K562 (cell line): ENCODE measurements at regions not wholly inside any gene's neighbourhood (a gene's known extent, or its start where the extent isn't known, plus 50 kb on each side); places are given as distances from the start of the nearest gene placed in this dataset.

Source experiments
- ATAC-seq: fragments of 200-7000 bp; cut with Tn5 transposase; 3 replicates; pipeline ENCODE4 v1.9.1; 2020; ENCODE audit warnings: moderate library complexity
- BruUV-seq: library from RNA; stranded (reverse); fragments of 400-500 nt; replicated peaks from 2 replicates; lab custom pipeline; 2021; lab: Mats Ljungman, UMichigan
- CTCF ChIA-PET: fragments of 300-600 bp; formaldehyde crosslinking; extraction: SDS; loops from one replicate; lab custom pipeline; 2021; ENCODE audit warnings: low intra/inter-chr PET ratio; lab: Yijun Ruan, JAX
- POLR2A ChIA-PET: fragments of 300-600, 350-650 bp; sonication (Branson Sonifier 250); formaldehyde crosslinking; extraction: SDS; loops from one replicate; lab custom pipeline; 2021; ENCODE audit warnings: antibody characterized with exemption, inconsistent platforms; lab: Yijun Ruan, JAX
- DNase-seq, 4 experiments: peaks; one replicate each; pipeline versions ENCODE4 v3.0.0 to v3.0.0-alpha.2; 2011 to 2018; ENCODE audit warnings: low spot score in 3 of 4, mixed read lengths in 3 of 4; ENCODE audit errors: extremely low read depth in 1 of 4
- FAIRE-seq: peaks from 2 replicates; lab custom pipeline; 2011; peaks lifted over from hg19 to GRCh38; lab: Jason Lieb, UNC
- H2AFZ ChIP-seq: 2 replicates; pipeline ENCODE4 v1.6.0; 2011; ENCODE audit warnings: low read depth, low read length, control low read depth, inconsistent platforms
- H3K27ac ChIP-seq: fragments of 200-600 bp; 3 replicates; pipeline ENCODE4 v1.8.0; 2011; ENCODE audit warnings: low read depth, mild to moderate bottlenecking, control low read depth, inconsistent platforms, low read length, moderate library complexity, mixed read lengths; ENCODE audit errors: extremely low read depth
- H3K27me3 ChIP-seq, 2 experiments: fragments of 300-600 bp in 1 of 2; 2 replicates in 1 of 2; 3 replicates in 1 of 2; pipeline versions ENCODE4 v1.6.0 to v1.8.0; 2011; ENCODE audit warnings: inconsistent platforms in 2 of 2, low read length in 2 of 2, mild to moderate bottlenecking in 1 of 2, mixed read lengths in 1 of 2, moderate library complexity in 1 of 2; ENCODE audit not compliant: control insufficient read depth in 2 of 2, insufficient read depth in 2 of 2
- H3K36me3 ChIP-seq: fragments of 300-600 bp; 3 replicates; pipeline ENCODE4 v1.8.0; 2011; ENCODE audit warnings: mild to moderate bottlenecking, low read length, inconsistent platforms; ENCODE audit not compliant: control insufficient read depth, insufficient read depth
- H3K4me1 ChIP-seq, 2 experiments: fragments of 200-600 bp in 1 of 2; replicated peaks in 1 of 2; 2 replicates in 1 of 2; 3 replicates in 1 of 2; pipeline versions ENCODE4 v1.5.1 to v1.8.0; 2011; ENCODE audit warnings: inconsistent platforms in 2 of 2, low read length in 2 of 2, mild to moderate bottlenecking in 1 of 2, mixed read lengths in 1 of 2, moderate library complexity in 1 of 2; ENCODE audit not compliant: control insufficient read depth in 2 of 2, insufficient read depth in 2 of 2
- H3K4me2 ChIP-seq: 2 replicates; pipeline ENCODE4 v1.6.1; 2011; ENCODE audit warnings: low read length, control low read depth, inconsistent platforms, mixed read lengths; ENCODE audit not compliant: insufficient read depth
- H3K4me3 ChIP-seq: fragments of 200-600 bp; sonication (generic), shearing (Covaris generic); 2 replicates; pipeline ENCODE4 v1.5.1; 2016; ENCODE audit warnings: control low read depth, inconsistent platforms
- H3K79me2 ChIP-seq: fragments of 200-600 bp; 3 replicates; pipeline ENCODE4 v1.8.0; 2011; ENCODE audit warnings: low read length, inconsistent platforms; ENCODE audit not compliant: control insufficient read depth, insufficient read depth
- H3K9ac ChIP-seq, 2 experiments: 2 replicates each; pipeline versions ENCODE4 v1.6.0 to v1.6.1; 2011; ENCODE audit warnings: low read depth in 2 of 2, low read length in 2 of 2, control low read depth in 1 of 2, inconsistent platforms in 1 of 2, mild to moderate bottlenecking in 1 of 2, mixed read lengths in 1 of 2; ENCODE audit not compliant: insufficient read depth in 1 of 2
- H3K9me1 ChIP-seq: one replicate; pipeline ENCODE4 v1.6.0; 2011; ENCODE audit warnings: inconsistent platforms, mild to moderate bottlenecking, low read length, moderate library complexity; ENCODE audit not compliant: control insufficient read depth, insufficient read depth
- H3K9me3 ChIP-seq: replicated peaks from 2 replicates; pipeline ENCODE4 v1.5.1; 2011; ENCODE audit warnings: low read depth, low read length, inconsistent platforms; ENCODE audit not compliant: control insufficient read depth, insufficient read depth
- H4K20me1 ChIP-seq: replicated peaks from 2 replicates; pipeline ENCODE4 v1.6.1; 2011; ENCODE audit warnings: low read length, inconsistent platforms, mixed read lengths; ENCODE audit not compliant: control insufficient read depth, insufficient read depth
- CAMTA2 ChIP-seq: fragments of 250-450 bp; sonication (Bioruptor Pico); conservative IDR thresholded peaks from 2 replicates; pipeline ENCODE4 v1.5.1; 2022
- JUND ChIP-seq, 2 experiments: IDR thresholded peaks; 2 replicates in 1 of 2; 3 replicates in 1 of 2; pipeline ENCODE4 v1.6.1; 2011; ENCODE audit warnings: borderline replicate concordance in 2 of 2, low read depth in 2 of 2, low read length in 2 of 2, improper control_type of control experiment in 1 of 2, missing biosample characterization in 1 of 2, missing genetic modification characterization in 1 of 2, missing genetic modification reagents in 1 of 2
- POU5F1 ChIP-seq: fragments of 150-350 bp; IDR thresholded peaks from 2 replicates; pipeline ENCODE4 v1.6.1; 2014; ENCODE audit warnings: borderline replicate concordance, low read length, low read depth, mild to moderate bottlenecking; ENCODE audit not compliant: partially characterized antibody
- PPARD ChIP-seq: fragments of 250-450 bp; sonication (Bioruptor Pico); IDR thresholded peaks from 2 replicates; pipeline ENCODE4 v1.8.0; 2022; ENCODE audit warnings: inconsistent platforms, mild to moderate bottlenecking, moderate library complexity
- SNIP1 ChIP-seq: fragments of 450-650 bp; IDR thresholded peaks from 2 replicates; pipeline ENCODE4 v1.7.1; 2017; ENCODE audit warnings: low read depth, mild to moderate bottlenecking
- SRSF3 ChIP-seq: fragments of 200-400 bp; formaldehyde crosslinking; IDR thresholded peaks from 2 replicates; pipeline ENCODE4 v1.6.1; 2016; ENCODE audit warnings: mild to moderate bottlenecking, low read length, moderate library complexity; ENCODE audit not compliant: insufficient read depth
- TBL1XR1 ChIP-seq, 2 experiments: IDR thresholded peaks; 2 replicates each; pipeline ENCODE4 v1.6.1; 2012; ENCODE audit warnings: improper control_type of control experiment in 2 of 2, low read length in 2 of 2, mild to moderate bottlenecking in 1 of 2
- THRAP3 ChIP-seq: fragments of 450-650 bp; IDR thresholded peaks from 2 replicates; pipeline ENCODE4 v1.6.1; 2016; ENCODE audit warnings: mild to moderate bottlenecking, inconsistent platforms, borderline replicate concordance
- ZKSCAN3 ChIP-seq: fragments of 250-450 bp; sonication (Bioruptor Pico); IDR thresholded peaks from 2 replicates; pipeline ENCODE4 v1.4.0; 2020
- ZNF561 ChIP-seq: fragments of 450-650 bp; formaldehyde crosslinking; conservative IDR thresholded peaks from 2 replicates; pipeline ENCODE4 v1.4.0; 2020; ENCODE audit warnings: mild to moderate bottlenecking, moderate library complexity
- ZNF586 ChIP-seq: fragments of 450-650 bp; formaldehyde crosslinking; conservative IDR thresholded peaks from 2 replicates; pipeline ENCODE4 v1.4.0; 2020; ENCODE audit warnings: mild to moderate bottlenecking, moderate library complexity
- WGBS: fragments of 100-300 bp; shearing (Covaris generic); methylation state at CpG from one replicate; pipeline ENCODE4 v1.1.6; 2016; ENCODE audit warnings: low coverage, mixed read lengths; ENCODE audit not compliant: insufficient coverage; ENCODE audit errors: missing lambda C conversion rate; 5-methylcytosine and 5-hydroxymethylcytosine counted together
- in situ Hi-C: fragments of 300-500 bp; cut with MboI; formaldehyde crosslinking; loops from 4 replicates; pipeline ENCODE4 v1.15.0; 2018; ENCODE audit warnings: inconsistent platforms, mixed read lengths
- intact Hi-C: fragments of 100-400 bp; cut with micrococcal nuclease; formaldehyde crosslinking; loops from 2 replicates; pipeline ENCODE4 v1.14.2; 2022
- TF ChIP-seq, protein P1 (sequence below), 2 experiments: fragments of 450-650 bp; IDR thresholded peaks; 2 replicates each; pipeline ENCODE4 v1.6.1; 2018; ENCODE audit warnings: mild to moderate bottlenecking in 2 of 2, low read depth in 1 of 2; ENCODE audit not compliant: partially characterized antibody in 2 of 2
- TF ChIP-seq, protein P2 (sequence below): sonication (generic); formaldehyde crosslinking; IDR thresholded peaks from 2 replicates; pipeline ENCODE4 v1.8.0; 2022; ENCODE audit warnings: mild to moderate bottlenecking, missing genetic modification reagents, borderline replicate concordance

DNA sequence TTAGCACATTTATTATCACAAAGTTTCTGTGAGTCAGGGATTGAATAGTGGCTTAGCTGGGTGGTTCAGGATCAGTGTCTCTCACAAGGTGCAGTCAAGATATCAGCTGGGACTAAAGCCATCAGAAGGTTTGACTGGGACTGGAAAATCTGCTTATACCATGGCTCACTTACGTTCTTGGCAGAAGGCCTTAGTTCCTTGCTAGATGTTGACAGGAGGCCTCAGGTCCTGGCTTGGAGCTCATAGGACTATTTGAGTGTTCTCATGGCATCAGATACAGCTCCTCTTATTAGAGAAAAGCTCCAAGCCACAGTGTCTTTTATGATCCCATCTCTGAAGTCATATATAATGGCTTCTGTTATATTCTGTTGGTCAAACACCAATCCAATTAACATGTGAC is 127.3 kb downstream of the SLC6A15 start (continued):
- TF ChIP-seq, protein P1, sequence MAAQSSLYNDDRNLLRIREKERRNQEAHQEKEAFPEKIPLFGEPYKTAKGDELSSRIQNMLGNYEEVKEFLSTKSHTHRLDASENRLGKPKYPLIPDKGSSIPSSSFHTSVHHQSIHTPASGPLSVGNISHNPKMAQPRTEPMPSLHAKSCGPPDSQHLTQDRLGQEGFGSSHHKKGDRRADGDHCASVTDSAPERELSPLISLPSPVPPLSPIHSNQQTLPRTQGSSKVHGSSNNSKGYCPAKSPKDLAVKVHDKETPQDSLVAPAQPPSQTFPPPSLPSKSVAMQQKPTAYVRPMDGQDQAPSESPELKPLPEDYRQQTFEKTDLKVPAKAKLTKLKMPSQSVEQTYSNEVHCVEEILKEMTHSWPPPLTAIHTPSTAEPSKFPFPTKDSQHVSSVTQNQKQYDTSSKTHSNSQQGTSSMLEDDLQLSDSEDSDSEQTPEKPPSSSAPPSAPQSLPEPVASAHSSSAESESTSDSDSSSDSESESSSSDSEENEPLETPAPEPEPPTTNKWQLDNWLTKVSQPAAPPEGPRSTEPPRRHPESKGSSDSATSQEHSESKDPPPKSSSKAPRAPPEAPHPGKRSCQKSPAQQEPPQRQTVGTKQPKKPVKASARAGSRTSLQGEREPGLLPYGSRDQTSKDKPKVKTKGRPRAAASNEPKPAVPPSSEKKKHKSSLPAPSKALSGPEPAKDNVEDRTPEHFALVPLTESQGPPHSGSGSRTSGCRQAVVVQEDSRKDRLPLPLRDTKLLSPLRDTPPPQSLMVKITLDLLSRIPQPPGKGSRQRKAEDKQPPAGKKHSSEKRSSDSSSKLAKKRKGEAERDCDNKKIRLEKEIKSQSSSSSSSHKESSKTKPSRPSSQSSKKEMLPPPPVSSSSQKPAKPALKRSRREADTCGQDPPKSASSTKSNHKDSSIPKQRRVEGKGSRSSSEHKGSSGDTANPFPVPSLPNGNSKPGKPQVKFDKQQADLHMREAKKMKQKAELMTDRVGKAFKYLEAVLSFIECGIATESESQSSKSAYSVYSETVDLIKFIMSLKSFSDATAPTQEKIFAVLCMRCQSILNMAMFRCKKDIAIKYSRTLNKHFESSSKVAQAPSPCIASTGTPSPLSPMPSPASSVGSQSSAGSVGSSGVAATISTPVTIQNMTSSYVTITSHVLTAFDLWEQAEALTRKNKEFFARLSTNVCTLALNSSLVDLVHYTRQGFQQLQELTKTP (IDR thresholded peaks at IDR 0.05; ENCODE audit: low read depth in 1 of 2, partially characterized antibody in 2 of 2) = no peak
- TF ChIP-seq POU5F1 (no peak), SRSF3 (no peak), ZKSCAN3 (no peak), SNIP1 (no peak), ZNF561 (CRISPR knock-in tag) (no peak), JUND (IDR thresholded peaks at IDR 0.05; ENCODE audit: borderline replicate concordance, low read depth, low read length) (no peak), JUND (tag; IDR thresholded peaks at IDR 0.05; ENCODE audit: borderline replicate concordance, low read depth, low read length) (no peak)

DNA sequence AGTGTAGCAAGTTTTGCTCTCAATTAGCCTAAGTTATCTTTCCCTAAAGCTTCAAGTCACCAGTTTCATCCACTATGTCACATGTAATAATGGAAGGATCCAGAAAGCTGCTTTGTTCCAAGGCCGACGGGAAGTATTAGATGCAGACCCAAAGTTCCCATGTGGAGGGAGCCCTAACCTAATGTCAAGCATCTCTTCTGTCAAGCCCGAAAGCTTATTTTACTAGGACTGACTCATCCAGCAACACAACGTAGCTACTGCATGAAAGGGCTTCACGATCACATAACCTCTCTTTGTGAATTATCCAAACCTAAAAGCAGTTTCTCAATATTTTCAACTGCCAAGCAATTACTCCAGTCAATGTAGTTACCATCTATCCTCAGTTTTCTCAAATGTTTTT is 133.4 kb downstream of the SLC6A15 start:
- DNase-seq (no peak), ATAC-seq (no peak), FAIRE-seq (no peak)
- Histone ChIP-seq H3K27ac (no peak overlapping the region), H3K4me3 (no peak overlapping the region), H3K36me3 (no peaks in the 10 kb centered on the region), H2AFZ (no peak overlapping the region), H3K9me3 (no peaks in the 10 kb centered on the region), H3K9ac (no peak overlapping the region), H3K4me1 (no peaks in the 10 kb centered on the region), H3K9me1 (no peaks in the 10 kb centered on the region), H3K79me2 (no peaks in the 10 kb centered on the region), H3K4me2 (no peak overlapping the region), H3K27me3 (no peaks in the 10 kb centered on the region), H4K20me1 (no peaks in the 10 kb centered on the region)
- ChIA-PET POLR2A (no interaction called here), CTCF (no interaction called here)
- in situ Hi-C loops = no loop called here
- BruUV-seq = no TSS peak
- WGBS = 4% methylated on average over 5 of the region's 5 CpGs
- intact Hi-C loops = no loop called here
- TF ChIP-seq PPARD (CRISPR knock-in tag) = no peak
- no peak for TF ChIP-seq TBL1XR1 (IDR thresholded peaks at IDR 0.05; ENCODE audit: low read length in 2 of 2)
- no peak for TF ChIP-seq CAMTA2 (CRISPR knock-in tag)
- TF ChIP-seq, protein P2, sequence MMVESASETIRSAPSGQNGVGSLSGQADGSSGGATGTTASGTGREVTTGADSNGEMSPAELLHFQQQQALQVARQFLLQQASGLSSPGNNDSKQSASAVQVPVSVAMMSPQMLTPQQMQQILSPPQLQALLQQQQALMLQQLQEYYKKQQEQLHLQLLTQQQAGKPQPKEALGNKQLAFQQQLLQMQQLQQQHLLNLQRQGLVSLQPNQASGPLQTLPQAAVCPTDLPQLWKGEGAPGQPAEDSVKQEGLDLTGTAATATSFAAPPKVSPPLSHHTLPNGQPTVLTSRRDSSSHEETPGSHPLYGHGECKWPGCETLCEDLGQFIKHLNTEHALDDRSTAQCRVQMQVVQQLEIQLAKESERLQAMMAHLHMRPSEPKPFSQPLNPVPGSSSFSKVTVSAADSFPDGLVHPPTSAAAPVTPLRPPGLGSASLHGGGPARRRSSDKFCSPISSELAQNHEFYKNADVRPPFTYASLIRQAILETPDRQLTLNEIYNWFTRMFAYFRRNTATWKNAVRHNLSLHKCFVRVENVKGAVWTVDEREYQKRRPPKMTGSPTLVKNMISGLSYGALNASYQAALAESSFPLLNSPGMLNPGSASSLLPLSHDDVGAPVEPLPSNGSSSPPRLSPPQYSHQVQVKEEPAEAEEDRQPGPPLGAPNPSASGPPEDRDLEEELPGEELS (CRISPR knock-in tag) = no peak
- TF ChIP-seq THRAP3 = no peak
- TF ChIP-seq ZNF586 (CRISPR knock-in tag) = no peak
